Loucy (cell line): ENCODE measurements at regions not wholly inside any gene's neighbourhood (a gene's known extent, or its start where the extent isn't known, plus 50 kb on each side); places are given as distances from the start of the nearest gene placed in this dataset.

Source experiments
- H2AFZ ChIP-seq: fragments of 200-600 bp; sonication (generic); 2 replicates; pipeline ENCODE4 v1.6.0; 2016; ENCODE audit warnings: antibody characterized with exemption, mild to moderate bottlenecking, low read length, moderate library complexity
- H3F3A ChIP-seq: fragments of 200-600 bp; 2 replicates; pipeline ENCODE4 v1.6.0; 2016; ENCODE audit warnings: antibody characterized with exemption, low read depth, mild to moderate bottlenecking
- H3K27me3 ChIP-seq: fragments of 200-600 bp; sonication (generic); 2 replicates; pipeline ENCODE4 v1.6.1; 2014; ENCODE audit warnings: low read length, mild to moderate bottlenecking; ENCODE audit not compliant: insufficient read depth, poor library complexity, severe bottlenecking
- H3K36me3 ChIP-seq: fragments of 200-600 bp; sonication (generic); 2 replicates; pipeline ENCODE4 v1.6.1; 2016; ENCODE audit warnings: low read length; ENCODE audit not compliant: insufficient read depth
- H3K4me1 ChIP-seq: fragments of 200-600 bp; sonication (generic); 2 replicates; pipeline ENCODE4 v1.5.1; 2014; ENCODE audit warnings: low read length, mild to moderate bottlenecking; ENCODE audit not compliant: insufficient read depth, poor library complexity, severe bottlenecking
- H3K4me2 ChIP-seq: fragments of 200-600 bp; sonication (generic); 2 replicates; pipeline ENCODE4 v1.6.0; 2014; ENCODE audit warnings: antibody characterized with exemption, low read length, low read depth, mild to moderate bottlenecking; ENCODE audit not compliant: poor library complexity, severe bottlenecking
- H3K4me3 ChIP-seq: fragments of 200-600 bp; sonication (generic); 2 replicates; pipeline ENCODE4 v1.5.1; 2014; ENCODE audit warnings: low read length, mild to moderate bottlenecking, mixed read lengths; ENCODE audit not compliant: poor library complexity, severe bottlenecking
- H3K79me2 ChIP-seq: fragments of 200-600 bp; sonication (generic); 2 replicates; pipeline ENCODE4 v1.6.1; 2014; ENCODE audit warnings: low read length; ENCODE audit not compliant: insufficient read depth
- H3K9ac ChIP-seq: fragments of 200-600 bp; sonication (generic); 2 replicates; pipeline ENCODE4 v1.6.0; 2014; ENCODE audit warnings: mild to moderate bottlenecking, low read depth, low read length, moderate library complexity; ENCODE audit not compliant: poor library complexity, severe bottlenecking
- H3K9me2 ChIP-seq: fragments of 200-600 bp; sonication (generic); replicated peaks from 2 replicates; pipeline ENCODE4 v1.6.1; 2016; ENCODE audit warnings: low read depth, low read length, mixed read lengths
- H3K9me3 ChIP-seq: fragments of 200-600 bp; sonication (generic); 2 replicates; pipeline ENCODE4 v1.6.1; 2014; ENCODE audit warnings: mild to moderate bottlenecking, antibody characterized with exemption, low read length, low read depth; ENCODE audit not compliant: insufficient read depth
- H4K20me1 ChIP-seq: fragments of 200-600 bp; sonication (generic); 2 replicates; pipeline ENCODE4 v1.6.0; 2014; ENCODE audit warnings: antibody characterized with exemption, low read length, mild to moderate bottlenecking; ENCODE audit not compliant: insufficient read depth, poor library complexity, severe bottlenecking
- EZH2phosphoT487 ChIP-seq: fragments of 200-600 bp; IDR thresholded peaks from 2 replicates; pipeline ENCODE4 v1.6.1; 2018; ENCODE audit warnings: antibody characterized with exemption, mild to moderate bottlenecking, moderate library complexity, borderline replicate concordance
- TF ChIP-seq, protein P1 (sequence below): fragments of 200-600 bp; sonication (generic); conservative IDR thresholded peaks from 2 replicates; pipeline ENCODE4 v1.5.1; 2014; ENCODE audit warnings: mild to moderate bottlenecking, antibody characterized with exemption, low read length

DNA sequence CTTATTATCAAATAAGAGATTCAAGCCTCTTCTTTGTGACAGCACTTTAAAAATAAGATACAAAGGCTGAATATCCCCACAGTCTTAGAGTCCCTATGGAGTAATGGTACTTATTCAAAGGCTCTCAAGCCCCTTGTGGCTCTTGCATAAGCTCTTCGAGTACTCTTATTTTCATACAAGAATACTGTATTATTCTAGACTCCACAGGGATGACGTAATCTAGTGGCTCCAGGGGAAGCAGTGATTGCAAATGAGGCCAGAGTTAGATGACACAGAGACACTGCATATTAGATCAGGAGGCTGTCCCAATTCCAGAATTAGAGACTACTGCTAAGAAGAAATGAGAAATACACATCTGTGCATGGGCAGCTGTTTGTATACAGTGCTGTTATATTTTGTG, 1195.9 kb upstream of the MAP3K7 start:
- Histone ChIP-seq H3K79me2 (no peaks in the 10 kb centered on the region), H4K20me1 (no peaks in the 10 kb centered on the region), H3K27me3 (no peaks in the 10 kb centered on the region), H3K36me3 (no peaks in the 10 kb centered on the region), H3K4me3 (no peak overlapping the region), H3F3A (no peaks in the 10 kb centered on the region), H3K9me3 (no peaks in the 10 kb centered on the region; the same call in 1 of the 2 replicates), H2AFZ (no peak overlapping the region), H3K4me2 (no peak overlapping the region), H3K9me2 (no peaks in the 10 kb centered on the region), H3K9ac (no peak overlapping the region), H3K4me1 (no peaks in the 10 kb centered on the region)
- TF ChIP-seq EZH2phosphoT487: no peak
- TF ChIP-seq, protein P1, sequence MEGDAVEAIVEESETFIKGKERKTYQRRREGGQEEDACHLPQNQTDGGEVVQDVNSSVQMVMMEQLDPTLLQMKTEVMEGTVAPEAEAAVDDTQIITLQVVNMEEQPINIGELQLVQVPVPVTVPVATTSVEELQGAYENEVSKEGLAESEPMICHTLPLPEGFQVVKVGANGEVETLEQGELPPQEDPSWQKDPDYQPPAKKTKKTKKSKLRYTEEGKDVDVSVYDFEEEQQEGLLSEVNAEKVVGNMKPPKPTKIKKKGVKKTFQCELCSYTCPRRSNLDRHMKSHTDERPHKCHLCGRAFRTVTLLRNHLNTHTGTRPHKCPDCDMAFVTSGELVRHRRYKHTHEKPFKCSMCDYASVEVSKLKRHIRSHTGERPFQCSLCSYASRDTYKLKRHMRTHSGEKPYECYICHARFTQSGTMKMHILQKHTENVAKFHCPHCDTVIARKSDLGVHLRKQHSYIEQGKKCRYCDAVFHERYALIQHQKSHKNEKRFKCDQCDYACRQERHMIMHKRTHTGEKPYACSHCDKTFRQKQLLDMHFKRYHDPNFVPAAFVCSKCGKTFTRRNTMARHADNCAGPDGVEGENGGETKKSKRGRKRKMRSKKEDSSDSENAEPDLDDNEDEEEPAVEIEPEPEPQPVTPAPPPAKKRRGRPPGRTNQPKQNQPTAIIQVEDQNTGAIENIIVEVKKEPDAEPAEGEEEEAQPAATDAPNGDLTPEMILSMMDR: no peak

DNA sequence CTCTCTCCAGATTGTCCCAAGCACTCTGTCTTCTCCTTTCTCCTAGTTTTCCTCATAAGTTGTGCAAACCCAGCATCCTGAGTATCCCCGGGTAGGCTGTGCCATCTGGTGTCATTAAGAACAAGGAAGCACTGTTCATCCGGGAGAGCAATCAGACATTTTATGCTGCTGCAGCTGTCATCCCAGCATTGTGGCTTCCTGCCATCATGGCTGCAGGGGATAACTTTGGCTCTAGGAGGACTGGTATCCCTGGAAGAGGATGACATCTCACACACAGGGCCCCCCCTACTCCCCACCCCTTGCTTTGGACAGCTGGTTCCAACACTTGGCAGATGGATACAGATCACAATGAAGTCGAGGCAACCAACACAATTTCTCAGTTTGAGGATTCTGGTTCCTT, 1195.1 kb upstream of the MAP3K7 start:
- no peaks in the 10 kb centered on the region for H3F3A ChIP-seq
- no peaks in the 10 kb centered on the region; the same call in 1 of the 2 replicates for H3K9me3 ChIP-seq
- no peaks in the 10 kb centered on the region for H3K36me3 ChIP-seq
- no peaks in the 10 kb centered on the region for H3K79me2 ChIP-seq
- H3K9me2 ChIP-seq: no peaks in the 10 kb centered on the region
- H3K4me3 ChIP-seq: no peak overlapping the region
- no peak overlapping the region for H3K9ac ChIP-seq
- no peaks in the 10 kb centered on the region for H3K4me1 ChIP-seq
- no peaks in the 10 kb centered on the region for H3K27me3 ChIP-seq
- H2AFZ ChIP-seq: no peak overlapping the region
- no peaks in the 10 kb centered on the region for H4K20me1 ChIP-seq
- TF ChIP-seq, protein P1: no peak
- TF ChIP-seq EZH2phosphoT487: no peak
- no peak overlapping the region for H3K4me2 ChIP-seq

DNA sequence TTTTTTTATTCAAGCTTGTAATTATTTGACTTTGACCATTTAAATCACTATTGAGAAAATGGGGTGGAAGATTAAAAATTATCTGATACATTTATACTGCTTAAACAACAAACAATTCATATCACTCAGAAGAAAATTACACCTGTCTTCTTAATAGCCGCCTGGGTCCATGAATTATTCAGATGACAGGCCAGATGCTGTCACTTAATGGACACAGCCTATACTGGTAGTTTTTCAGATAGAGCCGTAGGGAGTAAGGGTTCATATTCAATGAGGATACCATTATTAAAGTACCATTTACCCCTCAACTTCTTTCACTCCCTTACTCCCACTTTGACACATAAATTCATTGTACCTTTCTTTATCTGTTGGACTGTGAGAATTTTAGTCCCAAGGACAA, 1193.4 kb upstream of the MAP3K7 start:
- H3K4me2 ChIP-seq: no peak overlapping the region
- H3K27me3 ChIP-seq: no peaks in the 10 kb centered on the region

DNA sequence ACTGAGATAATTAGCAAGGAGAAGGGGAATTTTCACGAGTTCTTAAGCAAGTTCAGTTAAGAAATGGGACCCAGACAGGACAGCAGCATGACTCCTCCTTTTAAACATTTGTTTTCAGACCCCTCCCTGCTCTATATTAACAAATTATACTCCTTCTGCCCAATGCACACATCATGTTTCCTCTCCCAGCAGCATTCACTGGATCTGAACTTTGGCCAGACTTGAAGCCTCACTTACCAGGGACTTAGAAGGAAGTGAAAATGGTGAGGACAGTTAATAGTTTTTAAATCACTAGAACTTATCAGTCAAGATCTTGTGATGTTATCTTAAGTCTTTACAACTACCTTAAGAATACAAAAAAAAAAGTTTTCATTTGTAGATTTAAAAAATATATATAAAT, 1174.7 kb upstream of the MAP3K7 start:
- Histone ChIP-seq H4K20me1 (no peaks in the 10 kb centered on the region), H3K9ac (no peak overlapping the region), H3K4me1 (no peaks in the 10 kb centered on the region), H2AFZ (no peak overlapping the region), H3K27me3 (no peaks in the 10 kb centered on the region), H3F3A (no peaks in the 10 kb centered on the region), H3K4me3 (no peak overlapping the region), H3K4me2 (no peak overlapping the region), H3K9me3 (no peaks in the 10 kb centered on the region), H3K79me2 (no peaks in the 10 kb centered on the region), H3K36me3 (no peaks in the 10 kb centered on the region), H3K9me2 (no peaks in the 10 kb centered on the region)
- no peak for TF ChIP-seq EZH2phosphoT487
- TF ChIP-seq, protein P1: no peak

More for the DNA sequence above, 1193.4 kb upstream of the MAP3K7 start:
- Histone ChIP-seq H3K9ac (no peak overlapping the region), H3K4me1 (no peaks in the 10 kb centered on the region), H3K79me2 (no peaks in the 10 kb centered on the region), H3F3A (no peaks in the 10 kb centered on the region), H4K20me1 (no peaks in the 10 kb centered on the region), H3K9me2 (no peaks in the 10 kb centered on the region), H2AFZ (no peak overlapping the region), H3K9me3 (no peaks in the 10 kb centered on the region; the same call in 1 of the 2 replicates), H3K36me3 (no peaks in the 10 kb centered on the region), H3K4me3 (no peak overlapping the region)
- TF ChIP-seq EZH2phosphoT487: no peak
